ENCODE measurements at regions not wholly inside any gene's neighbourhood (a gene's known extent, or its start where the extent isn't known, plus 50 kb on each side); places are given as distances from the start of the nearest gene placed in this dataset.

DNA sequence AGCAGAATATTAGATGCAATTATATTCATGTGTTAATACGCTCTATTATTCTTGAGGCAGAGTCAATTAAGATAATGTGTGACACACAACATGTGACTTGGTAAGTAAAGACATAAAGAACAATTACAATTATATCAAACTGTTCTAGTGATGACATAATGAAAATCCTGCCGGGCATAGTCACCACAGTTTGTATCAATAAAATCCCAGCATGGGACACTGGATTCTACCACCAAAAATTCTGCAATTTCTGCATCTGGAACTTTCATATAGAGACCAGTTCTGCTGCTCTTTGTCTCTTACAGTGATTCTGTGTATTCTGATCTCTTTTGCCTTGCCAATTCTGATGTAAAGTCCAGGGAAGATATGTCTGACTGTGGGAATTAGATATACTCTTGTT lies 495.6 kb upstream of the LRRC4C start:
- ATAC-seq (no peak), DNase-seq (no peak)
- Histone ChIP-seq H3K4me3 (no peak overlapping the region), H3K4me1 (no peaks in the 10 kb centered on the region), H3K9me3 (no peaks in the 10 kb centered on the region), H3K27me3 (no peaks in the 10 kb centered on the region), H3K27ac (no peak overlapping the region), H3K36me3 (no peaks in the 10 kb centered on the region)
- intact Hi-C loops (cut with DNase I; ENCODE audit: low total_unique reads) (no loop called here), in situ Hi-C loops (cut with MboI; ENCODE audit: low sequenced_read_pairs in 4 of 4) (no loop called here)
- TF ChIP-seq, protein P1, sequence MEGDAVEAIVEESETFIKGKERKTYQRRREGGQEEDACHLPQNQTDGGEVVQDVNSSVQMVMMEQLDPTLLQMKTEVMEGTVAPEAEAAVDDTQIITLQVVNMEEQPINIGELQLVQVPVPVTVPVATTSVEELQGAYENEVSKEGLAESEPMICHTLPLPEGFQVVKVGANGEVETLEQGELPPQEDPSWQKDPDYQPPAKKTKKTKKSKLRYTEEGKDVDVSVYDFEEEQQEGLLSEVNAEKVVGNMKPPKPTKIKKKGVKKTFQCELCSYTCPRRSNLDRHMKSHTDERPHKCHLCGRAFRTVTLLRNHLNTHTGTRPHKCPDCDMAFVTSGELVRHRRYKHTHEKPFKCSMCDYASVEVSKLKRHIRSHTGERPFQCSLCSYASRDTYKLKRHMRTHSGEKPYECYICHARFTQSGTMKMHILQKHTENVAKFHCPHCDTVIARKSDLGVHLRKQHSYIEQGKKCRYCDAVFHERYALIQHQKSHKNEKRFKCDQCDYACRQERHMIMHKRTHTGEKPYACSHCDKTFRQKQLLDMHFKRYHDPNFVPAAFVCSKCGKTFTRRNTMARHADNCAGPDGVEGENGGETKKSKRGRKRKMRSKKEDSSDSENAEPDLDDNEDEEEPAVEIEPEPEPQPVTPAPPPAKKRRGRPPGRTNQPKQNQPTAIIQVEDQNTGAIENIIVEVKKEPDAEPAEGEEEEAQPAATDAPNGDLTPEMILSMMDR (IDR thresholded peaks at IDR 0.05 in 4 of 5, conservative IDR thresholded peaks at IDR 0.05 in 1 of 5): no peak
- TF ChIP-seq POLR2A (IDR thresholded peaks at IDR 0.05): no peak

DNA sequence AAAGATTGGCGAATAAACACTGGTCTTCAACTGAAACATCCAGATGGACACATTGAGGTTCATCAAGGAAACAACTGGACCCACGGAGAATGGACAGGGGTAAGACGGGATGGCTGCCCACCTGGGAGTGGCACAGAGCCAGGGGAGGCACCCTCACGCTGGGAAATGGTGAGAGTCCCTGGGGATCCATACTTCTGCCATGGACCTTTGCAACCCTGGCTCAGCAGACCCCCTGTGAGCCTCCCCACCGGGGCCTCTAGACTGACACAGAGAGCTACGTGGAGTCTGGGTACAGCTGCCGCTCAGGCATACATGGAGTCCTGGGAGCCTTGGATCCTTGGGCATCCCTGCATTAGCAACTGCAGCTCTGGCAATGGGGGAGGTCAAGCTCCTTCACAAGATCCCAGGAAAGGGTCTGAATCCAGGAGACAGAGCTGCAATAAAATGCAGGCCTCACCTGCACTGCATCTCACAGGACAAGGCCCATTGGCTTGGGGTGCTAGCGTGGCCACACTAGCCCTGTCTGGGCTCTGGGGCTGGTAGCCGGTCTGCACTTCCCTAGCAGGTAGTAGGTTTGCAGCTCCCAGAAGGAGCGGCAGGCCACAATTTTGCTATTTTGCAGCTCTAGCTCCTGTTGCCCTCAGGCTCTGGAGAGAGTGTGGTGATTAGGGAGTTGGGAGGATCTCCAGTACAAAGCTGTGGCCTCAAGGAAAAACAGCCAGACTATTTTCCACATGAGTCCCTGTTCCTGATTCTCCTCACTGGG lies 496.4 kb upstream of the LRRC4C start:
- DNase-seq (no peak), ATAC-seq (no peak)
- H3K27ac ChIP-seq: no peak overlapping the region
- in situ Hi-C loops (cut with MboI; ENCODE audit: low sequenced_read_pairs in 4 of 4) (no loop called here), intact Hi-C loops (cut with DNase I; ENCODE audit: low total_unique reads) (no loop called here)
- H3K4me1 ChIP-seq: no peaks in the 10 kb centered on the region
- H3K4me3 ChIP-seq: no peak overlapping the region
- TF ChIP-seq POLR2A (IDR thresholded peaks at IDR 0.05): no peak
- TF ChIP-seq, protein P1 (IDR thresholded peaks at IDR 0.05 in 4 of 5, conservative IDR thresholded peaks at IDR 0.05 in 1 of 5): no peak
- H3K27me3 ChIP-seq: no peaks in the 10 kb centered on the region
- no peaks in the 10 kb centered on the region for H3K9me3 ChIP-seq
- no peaks in the 10 kb centered on the region for H3K36me3 ChIP-seq

GRCh38 chr11:41963406-41963805 lies 504.0 kb upstream of the LRRC4C start:
- no peaks in the 10 kb centered on the region for H3K4me1 ChIP-seq
- DNase-seq (no peak), ATAC-seq (no peak)
- H3K36me3 ChIP-seq: no peaks in the 10 kb centered on the region
- TF ChIP-seq POLR2A (IDR thresholded peaks at IDR 0.05): no peak
- TF ChIP-seq, protein P1 (IDR thresholded peaks at IDR 0.05 in 4 of 5, conservative IDR thresholded peaks at IDR 0.05 in 1 of 5): no peak
- H3K27ac ChIP-seq: no peak overlapping the region
- in situ Hi-C loops (cut with MboI; ENCODE audit: low sequenced_read_pairs in 4 of 4) (no loop called here), intact Hi-C loops (cut with DNase I; ENCODE audit: low total_unique reads) (no loop called here)
- H3K27me3 ChIP-seq: no peaks in the 10 kb centered on the region
- H3K9me3 ChIP-seq: no peaks in the 10 kb centered on the region
- H3K4me3 ChIP-seq: no peak overlapping the region

DNA sequence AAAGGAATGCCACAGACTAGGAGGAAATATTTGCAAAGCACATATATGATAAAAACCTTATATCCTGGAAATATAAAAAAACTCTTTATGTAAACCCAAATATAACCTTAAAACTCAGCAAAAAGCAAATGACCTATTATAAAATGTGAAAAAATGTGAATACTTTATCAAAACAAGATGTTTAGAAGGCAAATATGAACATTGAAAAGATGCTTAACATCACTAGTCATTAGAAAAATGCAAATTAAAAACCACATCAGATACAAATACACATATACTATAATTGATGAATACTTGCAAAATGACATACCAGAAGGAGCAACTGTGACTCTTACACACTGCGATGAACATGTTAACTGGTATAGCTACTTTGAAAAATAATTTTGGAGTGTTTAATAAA lies 511.2 kb upstream of the LRRC4C start:
- no peaks in the 10 kb centered on the region for H3K36me3 ChIP-seq
- intact Hi-C loops (cut with DNase I; ENCODE audit: low total_unique reads) (no loop called here), in situ Hi-C loops (cut with MboI; ENCODE audit: low sequenced_read_pairs in 4 of 4) (no loop called here)
- no peak overlapping the region for H3K27ac ChIP-seq
- H3K9me3 ChIP-seq: no peaks in the 10 kb centered on the region
- TF ChIP-seq, protein P1 (IDR thresholded peaks at IDR 0.05 in 4 of 5, conservative IDR thresholded peaks at IDR 0.05 in 1 of 5): no peak
- no peak for TF ChIP-seq POLR2A (IDR thresholded peaks at IDR 0.05)
- no peaks in the 10 kb centered on the region for H3K27me3 ChIP-seq
- H3K4me1 ChIP-seq: no peaks in the 10 kb centered on the region
- no peak overlapping the region for H3K4me3 ChIP-seq
- ATAC-seq (no peak), DNase-seq (no peak)

DNA sequence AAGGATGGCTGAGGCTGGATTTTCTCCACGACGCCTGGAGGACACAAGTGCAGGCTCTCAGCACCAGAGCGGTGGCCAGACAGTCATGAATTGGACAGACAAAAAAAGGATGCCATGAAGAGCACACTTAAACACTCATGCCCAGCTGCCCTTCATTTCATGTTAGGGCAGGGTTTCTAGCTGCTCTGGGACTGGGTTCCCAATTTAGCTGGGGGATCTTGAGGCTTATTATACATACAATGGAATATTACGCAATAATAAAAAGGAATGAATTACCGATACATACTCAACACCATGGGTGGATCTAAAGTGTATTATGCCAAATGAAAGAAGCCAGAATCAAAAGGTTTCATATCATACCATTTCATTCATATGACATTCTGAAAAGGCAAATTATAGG lies 512.1 kb upstream of the LRRC4C start:
- H3K27ac ChIP-seq: no peak overlapping the region
- DNase-seq (no peak), ATAC-seq (no peak)
- in situ Hi-C loops (cut with MboI; ENCODE audit: low sequenced_read_pairs in 4 of 4) (no loop called here), intact Hi-C loops (cut with DNase I; ENCODE audit: low total_unique reads) (no loop called here)
- no peaks in the 10 kb centered on the region for H3K9me3 ChIP-seq
- no peak overlapping the region for H3K4me3 ChIP-seq
- no peaks in the 10 kb centered on the region for H3K36me3 ChIP-seq
- no peaks in the 10 kb centered on the region for H3K4me1 ChIP-seq
- TF ChIP-seq POLR2A (IDR thresholded peaks at IDR 0.05): no peak
- TF ChIP-seq, protein P1 (IDR thresholded peaks at IDR 0.05 in 4 of 5, conservative IDR thresholded peaks at IDR 0.05 in 1 of 5): no peak
- H3K27me3 ChIP-seq: no peaks in the 10 kb centered on the region
